ENCODE measurements at regions not wholly inside any gene's neighbourhood (a gene's known extent, or its start where the extent isn't known, plus 50 kb on each side); places are given as distances from the start of the nearest gene placed in this dataset.

GRCh38 chr4:82241534-82241933 is 132.3 kb downstream of the HNRNPD start:
- TF ChIP-seq POLR2A (IDR thresholded peaks at IDR 0.05), result no peak
- TF ChIP-seq, protein P1, sequence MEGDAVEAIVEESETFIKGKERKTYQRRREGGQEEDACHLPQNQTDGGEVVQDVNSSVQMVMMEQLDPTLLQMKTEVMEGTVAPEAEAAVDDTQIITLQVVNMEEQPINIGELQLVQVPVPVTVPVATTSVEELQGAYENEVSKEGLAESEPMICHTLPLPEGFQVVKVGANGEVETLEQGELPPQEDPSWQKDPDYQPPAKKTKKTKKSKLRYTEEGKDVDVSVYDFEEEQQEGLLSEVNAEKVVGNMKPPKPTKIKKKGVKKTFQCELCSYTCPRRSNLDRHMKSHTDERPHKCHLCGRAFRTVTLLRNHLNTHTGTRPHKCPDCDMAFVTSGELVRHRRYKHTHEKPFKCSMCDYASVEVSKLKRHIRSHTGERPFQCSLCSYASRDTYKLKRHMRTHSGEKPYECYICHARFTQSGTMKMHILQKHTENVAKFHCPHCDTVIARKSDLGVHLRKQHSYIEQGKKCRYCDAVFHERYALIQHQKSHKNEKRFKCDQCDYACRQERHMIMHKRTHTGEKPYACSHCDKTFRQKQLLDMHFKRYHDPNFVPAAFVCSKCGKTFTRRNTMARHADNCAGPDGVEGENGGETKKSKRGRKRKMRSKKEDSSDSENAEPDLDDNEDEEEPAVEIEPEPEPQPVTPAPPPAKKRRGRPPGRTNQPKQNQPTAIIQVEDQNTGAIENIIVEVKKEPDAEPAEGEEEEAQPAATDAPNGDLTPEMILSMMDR (IDR thresholded peaks at IDR 0.05), result no peak

Data from esophagus squamous epithelium (tissue), 4 donors.